Caco-2 (cell line): ENCODE measurements at regions not wholly inside any gene's neighbourhood (a gene's known extent, or its start where the extent isn't known, plus 50 kb on each side); places are given as distances from the start of the nearest gene placed in this dataset.
"Not testable (repeated sequence)": the region's sequence is repeated elsewhere in the genome, so short reads cannot be mapped to it uniquely, and the experiment has no call there.

Source experiments
- BruUV-seq: library from RNA; stranded (reverse); fragments of 400-500 nt; replicated peaks from 2 replicates; lab custom pipeline; 2021; lab: Mats Ljungman, UMichigan
- CTCF ChIA-PET: fragments of 300-600 bp; sonication (Branson Sonifier 250); formaldehyde crosslinking; loops from one replicate; lab custom pipeline; 2022; ENCODE audit warnings: antibody characterized with exemption; lab: Charles Lee
- POLR2A ChIA-PET: fragments of 300-600 bp; sonication (Branson Sonifier 250); formaldehyde crosslinking; loops from one replicate; lab custom pipeline; 2022; ENCODE audit warnings: antibody characterized with exemption; lab: Charles Lee
- DNase-seq, 2 experiments: peaks; one replicate each; pipeline versions ENCODE4 v3.0.0 to v3.0.0-alpha.2; 2020 to 2022
- H3K27me3 ChIP-seq: replicated peaks from 2 replicates; pipeline ENCODE4 v1.6.0; 2011; ENCODE audit warnings: low read length; ENCODE audit not compliant: control insufficient read depth, insufficient read depth
- H3K36me3 ChIP-seq: 2 replicates; pipeline ENCODE4 v1.5.1; 2011; ENCODE audit warnings: low read length; ENCODE audit not compliant: control insufficient read depth, insufficient read depth
- H3K4me1 ChIP-seq: fragments of 250-450 bp; sonication (Bioruptor Pico); 2 replicates; pipeline ENCODE4 v1.5.1; 2020; ENCODE audit warnings: mild to moderate bottlenecking
- H3K4me3 ChIP-seq: 2 replicates; pipeline ENCODE4 v1.5.1; 2011; ENCODE audit warnings: low read depth, mild to moderate bottlenecking, control low read depth, low read length
- H3K9me3 ChIP-seq: fragments of 250-450 bp; sonication (Bioruptor Pico); 2 replicates; pipeline ENCODE4 v1.5.1; 2020; ENCODE audit warnings: mild to moderate bottlenecking, moderate library complexity
- H3K27ac Mint-ChIP-seq: one replicate; pipeline ENCODE4 v1.8.0; 2022; ENCODE audit warnings: mixed read lengths; ENCODE audit not compliant: unreplicated experiment
- H3K27me3 Mint-ChIP-seq: one replicate; pipeline ENCODE4 v1.8.0; 2022; ENCODE audit warnings: mixed read lengths; ENCODE audit not compliant: insufficient read depth, unreplicated experiment
- H3K36me3 Mint-ChIP-seq: one replicate; pipeline ENCODE4 v1.8.0; 2022; ENCODE audit warnings: mild to moderate bottlenecking, mixed read lengths; ENCODE audit not compliant: insufficient read depth, unreplicated experiment
- H3K4me1 Mint-ChIP-seq: one replicate; pipeline ENCODE4 v1.8.0; 2022; ENCODE audit warnings: low read depth, mixed read lengths; ENCODE audit not compliant: unreplicated experiment
- H3K4me3 Mint-ChIP-seq: one replicate; pipeline ENCODE4 v1.8.0; 2022; ENCODE audit warnings: mild to moderate bottlenecking, moderate library complexity, mixed read lengths; ENCODE audit not compliant: unreplicated experiment
- H3K9me3 Mint-ChIP-seq: one replicate; pipeline ENCODE4 v1.8.0; 2022; ENCODE audit warnings: mixed read lengths; ENCODE audit not compliant: unreplicated experiment
- CTCF ChIP-seq, 2 experiments: fragments of 200-600 bp in 1 of 2; IDR thresholded peaks; 1 replicate in 1 of 2; 2 replicates in 1 of 2; pipeline versions ENCODE4 v1.5.1 to v1.8.0; 2011 to 2022; ENCODE audit warnings: antibody characterized with exemption in 1 of 2, control low read depth in 1 of 2, inconsistent platforms in 1 of 2, low read depth in 1 of 2, low read length in 1 of 2, mild to moderate bottlenecking in 1 of 2, moderate library complexity in 1 of 2; ENCODE audit not compliant: insufficient read depth in 1 of 2, severe bottlenecking in 1 of 2, unreplicated experiment in 1 of 2
- intact Hi-C: fragments of 100-400 bp; cut with micrococcal nuclease; formaldehyde crosslinking; loops from one replicate; pipeline ENCODE4 v1.10.0; 2022; ENCODE audit not compliant: unreplicated experiment

GRCh38 chr7:142494021-142494420, 236.2 kb upstream of the PRSS58 start:
- Histone ChIP-seq H3K36me3 (no peaks in the 10 kb centered on the region), H3K4me3 (no peak overlapping the region), H3K9me3 (no peaks in the 10 kb centered on the region), H3K27me3 (no peaks in the 10 kb centered on the region), H3K4me1 (no peaks in the 10 kb centered on the region)
- intact Hi-C loops: no loop called here
- Mint-ChIP-seq H3K27me3 (peaks cover 33% of the 10 kb centered on the region), H3K4me3 (no peak overlapping the region), H3K36me3 (no peaks in the 10 kb centered on the region), H3K27ac (no peak overlapping the region), H3K4me1 (peaks cover 9% of the 10 kb centered on the region), H3K9me3 (no peaks in the 10 kb centered on the region)
- TF ChIP-seq CTCF (IDR thresholded peaks at IDR 0.05; ENCODE audit: insufficient read depth in 1 of 2, low read depth in 1 of 2, low read length in 1 of 2, severe bottlenecking in 1 of 2, unreplicated experiment in 1 of 2): no peak
- ChIA-PET CTCF (interaction anchor here (0.8 kb wide), 1 partner anchor 16 kb away, joined by 3 read pairs; no protein-coding TSS in a partner anchor), POLR2A (no interaction called here)
- DNase-seq: no peak
- BruUV-seq: no TSS peak

- no peak overlapping the region for H3K4me3 ChIP-seq
- Mint-ChIP-seq H3K36me3 (no peaks in the 10 kb centered on the region), H3K4me1 (no peaks in the 10 kb centered on the region), H3K9me3 (no peaks in the 10 kb centered on the region), H3K27ac (no peak overlapping the region), H3K4me3 (no peak overlapping the region), H3K27me3 (peaks cover 26% of the 10 kb centered on the region)
- H3K4me1 ChIP-seq: no peaks in the 10 kb centered on the region
- no peaks in the 10 kb centered on the region for H3K9me3 ChIP-seq
- H3K27me3 ChIP-seq: no peaks in the 10 kb centered on the region
- CTCF ChIA-PET: no interaction called here
- DNase-seq: no peak
- intact Hi-C loops: no loop called here
- no peak for TF ChIP-seq CTCF (IDR thresholded peaks at IDR 0.05; ENCODE audit: insufficient read depth in 1 of 2, low read depth in 1 of 2, low read length in 1 of 2, severe bottlenecking in 1 of 2, unreplicated experiment in 1 of 2)
- POLR2A ChIA-PET: no interaction called here
- no peaks in the 10 kb centered on the region for H3K36me3 ChIP-seq
- no TSS peak for BruUV-seq
Measured at GRCh38 chr7:142488842-142489241, 231.0 kb upstream of the PRSS58 start.

- intact Hi-C loops: no loop called here
- Histone ChIP-seq H3K9me3 (no peaks in the 10 kb centered on the region), H3K27me3 (no peaks in the 10 kb centered on the region), H3K36me3 (no peaks in the 10 kb centered on the region), H3K4me1 (no peaks in the 10 kb centered on the region), H3K4me3 (no peak overlapping the region)
- H3K9me3 Mint-ChIP-seq: no peaks in the 10 kb centered on the region
- no peak overlapping the region for H3K4me3 Mint-ChIP-seq
- H3K4me1 Mint-ChIP-seq: no peaks in the 10 kb centered on the region
- no TSS peak for BruUV-seq
- no peak for TF ChIP-seq CTCF (IDR thresholded peaks at IDR 0.05; ENCODE audit: insufficient read depth in 1 of 2, low read depth in 1 of 2, low read length in 1 of 2, severe bottlenecking in 1 of 2, unreplicated experiment in 1 of 2)
- no peak overlapping the region for H3K27ac Mint-ChIP-seq
- peaks cover 26% of the 10 kb centered on the region for H3K27me3 Mint-ChIP-seq
- H3K36me3 Mint-ChIP-seq: no peaks in the 10 kb centered on the region
- DNase-seq: no peak
- CTCF ChIA-PET: no interaction called here
- POLR2A ChIA-PET: no interaction called here
Measured at GRCh38 chr7:142488036-142488633, 230.3 kb upstream of the PRSS58 start.

- CTCF ChIA-PET: interaction anchor here (0.9 kb wide), 1 partner anchor 19 kb away, joined by 5 read pairs; no protein-coding TSS in a partner anchor
- BruUV-seq, H3K9me3 ChIP-seq, H3K4me1 Mint-ChIP-seq, H3K27ac Mint-ChIP-seq, H3K9me3 Mint-ChIP-seq, H3K36me3 ChIP-seq, H3K36me3 Mint-ChIP-seq, POLR2A ChIA-PET, H3K4me3 Mint-ChIP-seq, H3K4me3 ChIP-seq, intact Hi-C loops, H3K4me1 ChIP-seq, H3K27me3 ChIP-seq, DNase-seq: not testable (repeated sequence)
- H3K27me3 Mint-ChIP-seq: peaks cover 26% of the 10 kb centered on the region
Measured at GRCh38 chr7:142487565-142487964, 229.7 kb upstream of the PRSS58 start.
